ENCODE measurements at regions not wholly inside any gene's neighbourhood (a gene's known extent, or its start where the extent isn't known, plus 50 kb on each side); places are given as distances from the start of the nearest gene placed in this dataset.

- Mint-ChIP-seq H3K36me3 (no peaks in the 10 kb centered on the region), H3K27me3 (ENCODE audit: insufficient read depth, low read depth) (peaks cover 3% of the 10 kb centered on the region), H3K9me3 (no peaks in the 10 kb centered on the region), H3K27ac (no peak overlapping the region), H3K4me1 (peaks cover 4% of the 10 kb centered on the region), H3K4me3 (no peak overlapping the region)
- H3K4me1 ChIP-seq = peaks cover under 1% of the 10 kb centered on the region
- no peaks in the 10 kb centered on the region for H3F3A ChIP-seq (ENCODE audit: low read depth)
- no peaks in the 10 kb centered on the region for H4K20me1 ChIP-seq (ENCODE audit: low read depth)
- H3K79me2 ChIP-seq (ENCODE audit: low read depth) = no peaks in the 10 kb centered on the region
- H3K4me2 ChIP-seq = no peak overlapping the region
- no peaks in the 10 kb centered on the region for H3K27me3 ChIP-seq
- no peak overlapping the region for H3K27ac ChIP-seq
- no peaks in the 10 kb centered on the region for H3K36me3 ChIP-seq
- DNase-seq (ENCODE audit: low spot score) = no peak
- no peak overlapping the region for H3K4me3 ChIP-seq
- no peaks in the 10 kb centered on the region for H3K9me3 ChIP-seq (ENCODE audit: low read depth)
- TF ChIP-seq EZH2 (IDR thresholded peaks at IDR 0.05) (no peak), CTCF (IDR thresholded peaks at IDR 0.05) (no peak), EZH2phosphoT487 (IDR thresholded peaks at IDR 0.05) (no peak)
- no peak overlapping the region for H3K9ac ChIP-seq
- H2AFZ ChIP-seq (replicated peaks) = no peak overlapping the region
Observed at GRCh38 chr3:26196781-26197180, 406.9 kb downstream of the OXSM start.

- no peak overlapping the region for H3K4me3 Mint-ChIP-seq
- Histone ChIP-seq H3K4me1 (peaks cover 4% of the 10 kb centered on the region), H3K79me2 (ENCODE audit: low read depth) (no peaks in the 10 kb centered on the region), H3K27me3 (no peaks in the 10 kb centered on the region), H3K27ac (no peak overlapping the region), H3K4me2 (no peak overlapping the region), H3F3A (ENCODE audit: low read depth) (no peaks in the 10 kb centered on the region), H2AFZ (replicated peaks) (no peak overlapping the region), H3K9ac (no peak overlapping the region), H3K9me3 (ENCODE audit: low read depth) (no peaks in the 10 kb centered on the region), H3K4me3 (no peak overlapping the region), H3K36me3 (no peaks in the 10 kb centered on the region), H4K20me1 (ENCODE audit: low read depth) (no peaks in the 10 kb centered on the region)
- H3K27ac Mint-ChIP-seq = no peak overlapping the region
- no peaks in the 10 kb centered on the region for H3K36me3 Mint-ChIP-seq
- H3K27me3 Mint-ChIP-seq (ENCODE audit: insufficient read depth, low read depth) = peaks cover 3% of the 10 kb centered on the region
- H3K9me3 Mint-ChIP-seq = no peaks in the 10 kb centered on the region
- TF ChIP-seq EZH2phosphoT487 (IDR thresholded peaks at IDR 0.05) (no peak), CTCF (IDR thresholded peaks at IDR 0.05) (no peak), EZH2 (IDR thresholded peaks at IDR 0.05) (no peak)
- DNase-seq (ENCODE audit: low spot score) = no peak
- peaks cover 11% of the 10 kb centered on the region for H3K4me1 Mint-ChIP-seq
Observed at GRCh38 chr3:26198609-26199008, 408.7 kb downstream of the OXSM start.

DNA sequence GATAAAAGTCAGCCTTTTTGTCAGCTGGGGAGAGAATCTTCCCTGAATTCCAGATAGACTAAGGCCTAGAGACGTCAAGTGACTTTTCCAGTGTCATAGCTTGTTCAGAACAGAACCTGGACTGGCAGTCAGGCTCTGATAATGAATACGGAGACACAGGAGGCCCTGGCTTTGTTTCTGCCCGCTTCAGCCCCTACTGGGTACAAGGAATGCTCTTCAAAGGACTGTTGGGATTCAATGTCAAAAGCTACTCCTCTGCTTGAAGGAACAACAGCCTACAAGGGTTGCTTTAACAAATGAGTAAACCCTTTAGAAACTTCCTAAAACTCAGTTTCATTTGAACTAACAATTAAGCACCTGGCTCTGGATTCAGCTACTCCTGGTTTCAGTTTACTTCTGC lies 412.3 kb downstream of the OXSM start:
- no peaks in the 10 kb centered on the region for H3K36me3 Mint-ChIP-seq
- H3K27me3 ChIP-seq = no peaks in the 10 kb centered on the region
- H3K4me3 ChIP-seq = no peak overlapping the region
- DNase-seq (ENCODE audit: low spot score) = peak; percentile 25
- H2AFZ ChIP-seq (replicated peaks) = no peak overlapping the region
- H3K9ac ChIP-seq = no peak overlapping the region
- H3K79me2 ChIP-seq (ENCODE audit: low read depth) = no peaks in the 10 kb centered on the region
- no peaks in the 10 kb centered on the region for H3K36me3 ChIP-seq
- H3K27me3 Mint-ChIP-seq (ENCODE audit: insufficient read depth, low read depth) = no peaks in the 10 kb centered on the region
- no peak overlapping the region for H3K4me3 Mint-ChIP-seq
- peaks cover 11% of the 10 kb centered on the region for H3K4me1 Mint-ChIP-seq
- no peaks in the 10 kb centered on the region for H3K9me3 Mint-ChIP-seq
- no peak for TF ChIP-seq CTCF (IDR thresholded peaks at IDR 0.05)
- no peak for TF ChIP-seq EZH2 (IDR thresholded peaks at IDR 0.05)
- TF ChIP-seq EZH2phosphoT487 (IDR thresholded peaks at IDR 0.05) = no peak
- no peaks in the 10 kb centered on the region for H3F3A ChIP-seq (ENCODE audit: low read depth)
- H3K9me3 ChIP-seq (ENCODE audit: low read depth) = no peaks in the 10 kb centered on the region
- no peak overlapping the region for H3K27ac Mint-ChIP-seq
- H4K20me1 ChIP-seq (ENCODE audit: low read depth) = no peaks in the 10 kb centered on the region
- no peak overlapping the region for H3K27ac ChIP-seq
- peaks cover 4% of the 10 kb centered on the region for H3K4me1 ChIP-seq
- no peak overlapping the region for H3K4me2 ChIP-seq
